DMS79 treated with DMSO at 0.1 percent for 48 hours (cell line): ENCODE measurements at regions not wholly inside any gene's neighbourhood (a gene's known extent, or its start where the extent isn't known, plus 50 kb on each side); places are given as distances from the start of the nearest gene placed in this dataset.
A peak's percentile ranks its signal among the peaks of the same experiment; 100 is the strongest.
"Not testable (repeated sequence)": the region's sequence is repeated elsewhere in the genome, so short reads cannot be mapped to it uniquely, and the experiment has no call there.

Experiments used
- DNase-seq: peaks from one replicate; lab custom pipeline; 2025; lab: John Stamatoyannopoulos, UW

DNA sequence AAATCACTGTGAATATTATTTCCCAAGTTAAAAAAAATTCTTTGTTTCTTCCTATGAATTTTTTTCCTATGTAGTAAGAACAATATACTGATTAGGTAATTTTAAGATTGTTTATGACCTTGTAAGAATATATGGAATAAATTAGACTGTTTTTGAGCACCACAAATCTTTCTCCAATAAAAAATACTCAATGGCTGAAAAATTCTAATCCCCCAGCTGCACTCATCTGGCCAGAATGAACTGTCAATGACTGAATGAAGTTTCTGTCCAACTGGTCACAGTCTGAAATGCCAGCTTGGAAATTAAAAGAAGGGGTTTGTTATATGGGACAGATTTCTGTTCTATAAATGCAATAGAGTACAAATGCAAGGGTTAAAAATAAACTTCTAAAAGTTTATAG, 569.5 kb upstream of the SEMA6A start:
- DNase-seq, result no peak

DNA sequence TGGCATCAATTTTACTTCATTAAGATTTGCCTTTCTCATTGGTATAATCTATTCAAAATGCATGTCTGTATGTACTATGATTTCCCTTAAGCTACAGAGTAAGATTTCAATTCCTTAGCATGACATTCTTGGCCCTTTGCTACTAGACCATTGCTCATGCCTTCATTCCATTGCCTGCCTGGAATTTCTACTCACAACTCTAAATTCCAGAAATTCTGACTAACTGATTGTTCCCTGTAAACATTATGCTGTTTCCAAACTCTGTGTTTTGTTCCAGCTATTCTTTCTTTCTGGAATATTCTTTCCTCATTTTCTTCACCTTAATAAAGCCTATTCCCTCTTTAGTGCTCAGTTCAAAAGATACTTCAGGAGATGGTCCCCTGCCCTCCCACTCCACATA, 568.8 kb upstream of the SEMA6A start:
- DNase-seq, result no peak

DNA sequence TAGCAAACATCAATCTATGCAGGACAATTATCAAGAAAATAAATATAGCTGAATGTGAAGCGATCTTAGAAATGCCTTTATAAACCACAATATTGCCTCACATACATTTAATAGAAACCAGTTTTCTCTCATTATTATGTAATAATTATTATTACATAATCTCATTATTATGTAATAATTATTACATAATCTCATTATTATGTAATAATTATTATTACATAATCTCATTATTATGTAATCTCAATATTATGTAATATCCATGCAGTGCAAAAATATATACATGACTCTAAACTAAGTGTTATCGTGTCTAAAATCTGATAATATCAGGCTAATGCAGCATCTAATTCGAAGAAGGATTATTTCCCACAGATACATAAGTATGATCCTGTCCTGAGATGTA, 563.9 kb upstream of the SEMA6A start:
- DNase-seq, result no peak

DNA sequence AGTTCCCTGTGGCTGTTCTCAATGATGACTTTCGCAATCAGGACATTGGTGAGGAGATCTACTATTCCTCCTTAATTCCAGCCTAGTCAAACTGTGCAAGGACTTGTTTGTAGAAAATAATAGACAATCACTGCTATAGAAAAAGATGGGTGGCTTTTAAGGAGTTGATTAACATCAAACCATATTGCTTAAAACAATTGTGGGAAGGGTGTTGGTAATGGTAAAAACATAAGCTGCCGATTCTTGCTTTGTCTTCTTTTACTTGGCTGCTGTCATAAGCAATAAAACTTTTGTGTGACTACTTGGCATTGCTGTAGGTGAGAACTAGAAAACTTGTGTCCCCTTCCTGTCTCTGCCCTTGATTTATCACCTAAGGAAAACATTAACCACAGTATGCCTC, 561.2 kb upstream of the SEMA6A start:
- DNase-seq, result no peak

DNA sequence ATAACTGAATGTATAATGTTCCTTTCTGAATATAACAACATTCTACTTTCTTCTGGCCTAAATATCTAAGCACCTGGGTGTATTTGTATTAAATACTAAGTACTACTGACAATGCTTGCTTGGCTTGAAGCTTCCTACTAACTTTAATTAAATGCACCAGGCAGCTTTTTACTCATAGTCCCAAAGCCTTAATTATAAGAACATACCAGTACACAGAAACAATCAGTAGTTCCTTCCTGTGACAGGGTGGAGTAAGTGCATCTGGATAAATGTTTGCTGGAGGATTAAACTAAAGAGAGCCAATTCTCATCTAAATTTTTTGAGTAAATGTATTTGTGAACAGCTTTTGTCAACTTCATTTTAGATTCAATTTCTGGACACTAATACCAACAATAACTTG, 558.6 kb upstream of the SEMA6A start:
- no peak for DNase-seq

DNA sequence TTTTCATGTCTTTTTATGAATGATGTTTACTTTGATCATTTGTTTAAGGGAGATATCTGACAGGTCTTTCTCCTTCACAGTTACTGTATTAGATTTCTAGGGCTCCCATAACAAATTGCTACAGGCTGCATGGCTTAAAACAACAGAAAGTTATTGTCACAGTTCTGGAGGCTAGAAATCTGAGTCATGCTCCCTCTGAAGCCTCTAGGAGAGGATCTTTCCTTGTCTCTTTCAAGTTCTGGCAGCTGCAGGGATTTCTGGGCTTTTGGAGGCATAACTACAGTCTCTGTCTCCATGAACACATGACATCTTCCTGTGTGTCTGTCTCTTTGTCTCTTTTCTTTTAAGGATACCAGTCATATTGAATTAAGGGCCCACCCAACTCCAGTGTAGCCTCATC, 557.3 kb upstream of the SEMA6A start:
- DNase-seq, result no peak

DNA sequence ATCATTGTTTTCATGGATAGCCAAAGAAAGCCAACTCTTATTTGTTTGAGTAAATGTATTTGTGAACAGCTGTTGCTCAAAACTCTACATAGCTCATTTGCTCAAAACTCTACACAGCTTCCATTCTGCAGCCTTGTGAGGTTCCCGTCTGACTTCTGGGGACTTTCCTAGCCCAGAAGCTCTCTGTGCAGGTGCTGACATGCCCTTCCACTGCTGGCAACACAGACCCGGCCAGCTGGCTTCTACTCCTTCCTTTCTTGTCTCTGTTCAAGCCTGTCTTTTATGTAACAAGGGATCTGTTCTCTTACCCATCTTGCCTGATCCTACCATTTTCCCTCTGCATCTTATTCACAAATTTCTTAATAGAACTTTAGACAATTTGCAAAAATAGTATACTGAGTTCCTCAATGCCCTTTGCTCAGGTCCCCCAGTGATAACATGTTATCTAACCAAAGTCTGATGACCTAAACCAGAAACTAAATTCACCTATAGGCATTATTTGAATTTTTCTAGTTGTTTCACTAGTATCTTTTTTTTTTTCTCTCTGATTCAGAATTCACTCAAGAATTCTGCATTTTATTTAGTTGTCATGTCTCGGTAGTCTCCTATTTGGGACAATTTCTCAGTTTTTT, 556.5 kb upstream of the SEMA6A start:
- no peak for DNase-seq

DNA sequence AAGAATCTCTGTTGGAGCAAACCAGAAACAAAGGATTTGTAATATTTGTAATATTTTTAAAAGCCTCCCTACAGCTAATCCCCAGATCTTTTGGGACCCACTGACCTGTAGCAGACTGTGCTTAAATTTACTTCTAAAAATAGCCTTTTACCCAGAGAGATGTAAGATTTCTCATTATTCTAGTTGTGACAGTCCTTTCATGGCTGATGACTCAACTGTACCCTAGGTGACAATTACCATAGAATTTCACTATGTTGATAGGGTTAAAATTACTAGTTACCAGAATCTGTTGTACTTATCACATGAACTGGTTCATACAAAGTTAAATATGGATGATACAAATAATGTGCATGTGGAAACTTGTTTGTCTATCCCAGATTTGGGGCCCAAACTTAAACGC, 543.9 kb upstream of the SEMA6A start:
- no peak for DNase-seq

DNA sequence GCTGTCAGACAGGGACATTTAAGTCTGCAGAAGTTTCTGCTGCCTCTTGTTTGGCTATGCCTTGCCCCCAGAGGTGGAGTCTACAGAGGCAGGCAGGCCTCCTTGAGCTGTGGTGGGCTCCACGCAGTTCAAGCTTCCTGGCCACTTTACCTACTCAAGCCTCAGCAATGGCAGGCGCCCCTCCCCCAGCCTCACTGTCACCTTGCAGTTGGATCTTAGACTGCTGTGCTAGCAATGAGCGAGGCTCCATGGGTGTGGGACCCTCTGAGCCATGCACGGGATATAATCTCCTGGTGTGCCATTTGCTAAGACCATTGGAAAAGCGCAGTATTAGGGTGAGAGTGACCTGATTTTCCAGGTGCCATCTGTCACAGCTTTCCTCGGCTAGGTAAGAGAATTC, 542.7 kb upstream of the SEMA6A start:
- DNase-seq, result not testable (repeated sequence)

DNA sequence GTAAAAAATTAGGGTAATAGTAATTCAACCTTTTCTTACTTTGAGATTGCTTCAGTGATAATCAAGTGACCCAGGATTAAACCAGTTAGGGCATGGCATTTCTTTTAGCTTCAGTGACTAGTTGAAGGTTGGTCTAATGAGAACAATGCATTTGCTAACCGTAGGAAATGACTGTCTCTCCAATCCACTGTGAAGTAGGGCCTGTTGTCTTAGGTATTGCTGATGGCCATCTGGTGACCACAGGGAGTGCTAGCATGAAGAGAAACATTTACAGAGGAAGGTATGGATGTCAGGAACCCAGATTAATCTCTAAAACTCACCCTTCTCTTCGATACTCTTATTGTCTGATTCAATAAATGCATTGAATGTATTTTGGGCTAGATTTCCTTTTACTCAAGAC, 535.9 kb upstream of the SEMA6A start:
- no peak for DNase-seq

DNA sequence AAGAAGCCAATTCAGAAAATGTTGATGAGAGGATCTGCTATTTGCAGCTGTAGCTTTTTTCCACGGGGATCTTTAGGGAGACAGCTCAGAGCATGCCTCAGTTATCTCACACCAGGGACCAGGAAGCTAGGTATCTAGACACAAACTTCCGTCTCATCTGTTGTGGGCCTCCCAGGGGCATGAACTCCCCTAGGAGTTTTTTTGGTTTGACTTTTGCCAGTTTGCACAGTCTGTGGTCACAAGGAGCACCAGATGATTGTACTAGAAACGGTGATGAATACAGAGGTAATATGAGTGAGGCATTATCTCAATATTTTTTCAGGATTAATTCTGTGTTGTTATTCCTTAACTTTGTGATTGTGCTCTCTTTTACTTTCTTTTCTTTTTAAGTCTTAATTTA, 533.2 kb upstream of the SEMA6A start:
- DNase-seq, result no peak

DNA sequence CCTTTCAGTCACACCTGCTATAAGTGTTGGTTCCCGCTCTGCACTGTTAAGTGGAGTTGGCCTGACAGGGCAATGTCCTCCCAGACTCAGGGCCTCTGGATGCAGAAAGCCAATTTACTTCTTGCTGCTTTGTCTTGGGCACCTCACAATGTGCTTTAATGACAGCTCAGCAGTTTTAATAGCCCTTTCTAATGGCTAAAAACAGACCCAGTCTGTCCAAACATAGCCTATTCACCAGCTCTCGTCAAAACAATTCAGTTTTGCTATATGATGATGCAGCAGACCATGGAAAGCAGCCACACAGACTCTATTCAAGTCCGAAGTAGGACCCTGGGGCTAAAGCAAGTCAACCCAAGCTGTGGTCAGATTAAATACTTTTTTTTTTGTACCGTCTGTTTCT, 529.1 kb upstream of the SEMA6A start:
- DNase-seq, result peak; percentile 29

DNA sequence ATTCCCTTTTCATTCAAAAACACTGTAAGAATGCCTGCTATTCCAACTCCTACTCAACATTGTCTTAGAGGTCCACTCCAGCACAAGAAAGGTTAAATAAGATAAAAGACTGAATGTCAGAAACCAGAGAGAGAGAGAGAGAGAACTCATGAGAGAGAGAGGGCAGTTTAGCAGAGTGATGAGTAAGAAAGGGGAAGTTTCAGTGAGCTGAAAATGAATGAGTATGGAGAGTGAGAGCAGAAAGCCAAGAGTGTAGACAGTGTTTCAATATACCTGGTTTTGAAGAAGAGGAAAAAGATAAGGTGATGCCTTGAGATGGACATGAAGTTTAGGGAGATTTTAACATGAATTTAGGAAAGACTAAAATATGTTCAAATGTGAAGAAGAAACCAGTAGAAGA, 528.0 kb upstream of the SEMA6A start:
- no peak for DNase-seq

DNA sequence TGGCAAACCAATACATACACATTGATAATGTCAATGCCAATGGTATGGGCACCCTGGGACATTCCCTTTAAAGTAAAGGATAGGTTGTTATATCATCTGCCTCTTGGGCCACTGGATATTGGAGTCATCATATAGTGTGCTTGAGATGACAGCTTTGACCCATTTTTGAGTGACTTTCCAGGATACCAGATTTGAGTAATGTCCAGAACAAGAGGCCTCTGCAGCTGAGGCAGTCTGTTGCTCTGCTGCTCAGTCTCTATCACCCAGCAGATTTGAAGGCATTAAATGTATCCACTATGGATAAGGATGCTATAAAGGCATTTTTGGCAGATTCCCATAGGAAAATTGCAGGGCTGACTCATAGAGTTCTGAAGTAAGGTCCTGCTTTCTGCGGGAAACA, 525.6 kb upstream of the SEMA6A start:
- DNase-seq, result no peak

DNA sequence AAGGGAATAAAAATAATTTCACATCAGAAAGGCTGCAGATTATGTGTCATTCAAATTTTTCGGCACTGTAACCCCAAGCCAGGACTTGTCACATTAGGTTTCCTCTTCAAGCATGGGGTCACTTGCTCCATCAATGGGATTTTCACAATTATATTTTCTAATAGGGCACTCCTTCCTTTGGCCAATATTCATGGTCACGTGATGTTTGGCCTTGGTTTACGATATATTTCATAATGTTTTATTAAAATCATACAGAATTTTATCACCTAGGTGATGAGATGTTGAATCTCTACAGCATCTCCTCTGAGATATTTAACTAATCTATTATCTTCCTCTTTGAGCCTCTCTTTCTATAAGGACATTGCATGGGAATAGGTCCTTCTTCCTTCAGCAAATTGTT, 523.5 kb upstream of the SEMA6A start:
- no peak for DNase-seq

DNA sequence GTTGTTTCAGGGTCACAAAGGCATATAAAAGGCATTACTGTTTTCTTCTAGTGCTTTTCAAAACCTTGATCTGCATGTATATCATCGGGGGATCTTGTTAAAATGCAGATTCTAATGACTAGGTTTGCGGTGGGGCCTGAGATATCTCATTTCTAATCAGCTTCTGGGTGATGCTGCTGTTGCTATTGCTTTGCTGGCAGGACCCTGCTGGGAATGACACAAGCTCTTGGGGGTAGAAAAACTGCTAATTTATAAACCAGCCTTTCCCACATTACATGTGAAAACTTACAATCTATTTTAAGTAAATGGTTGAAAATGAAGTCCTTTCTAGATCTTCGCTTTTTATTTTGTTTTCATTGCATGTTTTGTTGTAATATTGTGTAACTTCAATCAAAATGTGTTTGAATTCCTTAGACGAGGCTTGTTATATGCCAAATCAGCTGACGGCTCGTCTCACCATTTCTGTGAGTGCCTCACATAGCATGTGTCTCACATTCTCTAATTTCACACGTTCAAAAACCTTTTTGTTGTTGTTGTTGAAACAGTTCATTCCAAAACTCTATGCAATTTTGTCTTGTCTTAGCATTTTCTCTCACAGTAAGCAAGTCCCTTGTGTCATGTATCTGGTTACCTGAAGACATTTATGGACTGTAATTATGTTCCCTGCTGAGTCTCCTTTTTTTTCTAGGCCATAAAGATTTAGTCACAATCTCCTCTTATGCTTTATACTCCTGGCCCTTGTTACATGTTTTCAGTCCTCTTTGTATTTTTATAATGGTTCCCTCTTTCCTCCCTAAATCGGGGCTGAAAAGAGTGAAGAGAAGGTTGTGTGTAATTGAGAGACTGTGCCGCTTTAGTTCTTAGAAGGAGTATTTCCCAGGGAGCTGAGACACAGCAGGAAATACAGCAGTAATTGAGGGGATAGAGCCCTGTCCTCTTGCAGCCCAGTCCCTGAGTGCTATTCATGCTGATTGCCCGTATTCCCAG, 521.0 kb upstream of the SEMA6A start:
- DNase-seq, result no peak

DNA sequence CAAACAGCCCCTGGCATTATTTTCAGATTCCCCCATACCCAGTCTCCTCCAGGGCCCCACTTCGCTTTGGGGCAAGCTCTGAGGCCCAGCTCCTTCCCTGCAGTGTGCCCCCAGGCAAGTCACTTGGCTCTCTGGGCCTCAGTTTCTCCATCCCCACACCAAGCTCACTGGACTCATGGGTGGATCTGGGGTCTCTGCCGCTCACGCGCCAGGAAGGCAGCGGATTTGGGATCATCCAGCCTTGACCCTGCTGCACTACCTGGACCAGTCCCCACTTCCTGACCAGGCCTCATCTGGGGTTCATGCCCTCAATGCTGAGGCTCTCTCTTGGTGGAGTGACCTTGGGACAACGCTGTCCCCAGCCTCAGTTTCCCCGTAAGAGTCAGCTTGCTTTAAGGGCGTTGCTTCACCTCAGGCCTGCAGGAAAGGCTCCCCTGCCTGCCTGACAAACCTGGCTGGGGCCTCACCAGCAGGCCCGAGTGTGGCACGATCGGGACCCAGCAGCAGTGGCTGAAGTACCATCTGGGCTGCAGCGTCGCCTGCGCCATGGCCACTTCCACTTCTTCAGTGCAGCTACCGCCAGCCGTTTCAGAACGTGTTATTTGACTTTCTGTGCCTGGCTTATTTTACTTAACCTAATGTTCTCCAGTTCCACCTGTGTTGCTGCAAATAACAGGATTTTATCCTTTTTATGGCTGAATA, 519.6 kb upstream of the SEMA6A start:
- no peak for DNase-seq

DNA sequence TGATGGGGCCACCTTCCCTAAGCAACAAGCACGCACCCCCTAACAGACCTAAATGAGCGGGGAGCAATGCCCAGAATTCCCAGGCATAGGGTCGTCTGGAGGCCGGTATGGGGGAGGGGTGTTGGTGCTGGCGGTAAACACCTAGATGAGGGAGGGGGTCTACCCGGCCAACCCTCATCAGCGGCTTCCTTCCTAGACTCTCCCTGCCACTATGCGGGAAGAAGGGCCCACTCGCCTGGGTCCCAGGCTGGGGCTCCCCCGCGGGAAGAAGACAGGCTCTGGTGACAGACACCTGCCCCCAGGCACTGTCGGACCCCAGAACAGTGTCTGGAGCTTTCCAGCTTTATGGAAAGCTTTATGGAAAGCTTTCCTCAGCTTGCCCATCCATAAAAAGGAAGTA, 519.0 kb upstream of the SEMA6A start:
- no peak for DNase-seq

DNA sequence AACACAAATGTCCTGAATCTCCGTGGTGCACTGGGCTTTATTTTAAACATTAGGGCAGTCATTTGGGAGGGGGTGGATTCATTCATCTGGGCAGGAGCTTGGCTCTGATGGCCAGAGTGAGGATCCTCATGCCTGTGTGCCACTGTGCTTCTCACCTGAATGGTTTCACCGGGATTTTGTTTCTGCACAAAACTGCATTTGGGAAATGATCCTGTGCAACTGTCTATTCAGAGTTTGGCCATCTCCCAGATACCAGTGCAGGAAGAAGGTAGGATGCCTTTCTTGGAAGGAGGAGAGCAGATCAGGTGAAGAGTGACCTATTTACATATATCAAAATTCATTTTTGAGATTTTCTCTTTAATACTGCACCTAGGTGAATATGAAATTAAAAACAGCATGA, 514.4 kb upstream of the SEMA6A start:
- DNase-seq, result no peak

DNA sequence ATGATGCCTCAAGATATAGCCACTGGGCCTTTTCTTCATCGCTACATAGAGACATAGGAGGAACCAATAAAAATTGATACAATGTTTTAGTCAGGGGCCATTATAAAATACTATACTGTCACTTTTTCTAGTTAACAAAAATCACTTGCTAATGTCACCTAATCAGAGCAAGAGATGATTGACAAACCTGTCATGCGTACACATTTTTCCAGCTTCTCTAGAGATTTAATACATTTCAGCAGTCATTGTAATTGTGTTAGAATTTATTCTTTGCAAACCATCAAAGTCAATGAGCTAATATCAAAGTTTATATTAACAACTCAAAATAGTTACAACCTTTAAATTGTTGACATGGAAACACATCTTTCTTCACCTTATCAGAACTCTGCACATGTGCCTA, 513.6 kb upstream of the SEMA6A start:
- no peak for DNase-seq

DNA sequence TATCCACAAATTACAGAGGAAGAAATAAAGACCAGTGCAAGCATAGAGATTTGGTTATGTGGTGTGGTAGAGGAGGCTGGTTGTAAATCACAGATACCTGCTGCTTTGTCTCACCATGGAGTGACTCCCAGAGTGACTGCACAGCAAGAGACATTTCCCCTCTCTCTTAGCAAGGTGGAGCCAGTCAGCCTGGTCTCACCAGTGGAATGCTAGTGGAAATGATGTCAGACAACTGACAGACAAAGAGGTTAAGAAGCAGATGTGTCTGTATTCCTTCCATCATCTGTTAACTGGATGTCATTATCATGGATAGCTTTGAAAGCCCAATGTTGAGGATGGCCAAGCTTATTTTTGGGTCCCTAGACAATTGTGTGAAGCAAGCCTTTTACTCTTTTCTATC, 509.4 kb upstream of the SEMA6A start:
- DNase-seq, result no peak

DNA sequence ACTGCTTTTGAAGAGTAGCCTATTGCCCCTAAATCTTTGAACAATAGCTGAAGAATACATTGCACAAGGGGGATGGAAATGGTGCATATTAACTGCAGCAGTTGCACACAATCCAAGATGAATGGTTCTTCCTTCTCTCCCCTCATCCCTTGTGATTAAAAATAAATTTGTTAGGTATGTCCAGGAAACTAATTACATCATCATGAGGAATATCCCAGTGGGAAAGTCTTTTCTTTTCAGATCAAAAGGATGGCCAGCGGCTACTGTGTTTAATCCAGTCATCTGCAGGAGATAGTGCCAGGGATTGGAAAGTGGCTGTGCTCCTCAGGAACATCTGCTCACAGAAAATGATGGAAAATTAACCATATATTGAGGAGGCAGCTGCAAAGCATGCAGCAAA, 508.4 kb upstream of the SEMA6A start:
- DNase-seq, result no peak

DNA sequence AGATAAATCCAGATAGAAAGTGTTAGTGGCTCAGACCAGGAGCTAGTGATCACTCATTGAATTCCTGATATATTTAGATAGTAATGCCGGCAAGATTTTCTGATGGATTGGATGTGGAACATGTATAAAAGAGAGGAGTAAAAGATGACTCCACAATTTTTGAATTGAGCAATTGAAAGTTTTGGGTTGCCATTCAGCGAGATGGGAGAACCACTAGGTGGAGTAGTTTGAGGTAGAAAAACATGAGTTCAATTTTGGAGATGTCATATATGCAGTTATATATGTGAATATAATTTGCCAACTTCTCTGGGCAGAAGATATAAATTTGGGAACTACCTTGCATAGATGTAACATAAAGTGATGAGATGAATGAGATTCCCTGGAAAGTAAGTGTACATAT, 502.5 kb upstream of the SEMA6A start:
- DNase-seq, result no peak
